IMR-90 (cell line): ENCODE measurements at regions not wholly inside any gene's neighbourhood (a gene's known extent, or its start where the extent isn't known, plus 50 kb on each side); places are given as distances from the start of the nearest gene placed in this dataset.

Source experiments
- ATAC-seq: fragments of 200-7000 bp; cut with Tn5 transposase; 2 replicates; pipeline ENCODE4 v1.9.1; 2020; ENCODE audit warnings: low read depth, mild to moderate bottlenecking, moderate library complexity
- BruUV-seq: library from RNA; stranded (reverse); fragments of 400-500 nt; replicated peaks from 2 replicates; lab custom pipeline; 2021; lab: Mats Ljungman, UMichigan
- CTCF ChIA-PET: fragments of 300-600 bp; formaldehyde crosslinking; extraction: SDS; loops from one replicate; lab custom pipeline; 2021; ENCODE audit warnings: antibody characterized with exemption; lab: Yijun Ruan, JAX
- POLR2A ChIA-PET: fragments of 300-600 bp; sonication (Branson Sonifier 250); formaldehyde crosslinking; loops from one replicate; lab custom pipeline; 2022; ENCODE audit warnings: antibody characterized with exemption; ENCODE audit not compliant: unreplicated experiment; lab: Charles Lee
- DNase-seq: peaks from one replicate; pipeline ENCODE4 v3.0.0; 2013
- H2AFZ ChIP-seq: replicated peaks from 2 replicates; pipeline ENCODE3; 2013; ENCODE audit warnings: low read length, mild to moderate bottlenecking; ENCODE audit not compliant: poor library complexity
- H2AK5ac ChIP-seq: 2 replicates; pipeline ENCODE4 v1.6.1; 2013; ENCODE audit warnings: low read depth, low read length, inconsistent platforms
- H2AK9ac ChIP-seq: replicated peaks from 2 replicates; pipeline ENCODE3; 2013; ENCODE audit warnings: mild to moderate bottlenecking, low read depth, low read length, moderate library complexity; ENCODE audit not compliant: poor library complexity
- H2BK120ac ChIP-seq: 2 replicates; pipeline ENCODE4 v1.6.1; 2013; ENCODE audit warnings: low read depth, low read length, inconsistent platforms
- H2BK15ac ChIP-seq: 3 replicates; pipeline ENCODE4 v1.6.1; 2013; ENCODE audit warnings: low read depth, low read length, inconsistent platforms
- H2BK20ac ChIP-seq: 2 replicates; pipeline ENCODE4 v1.6.1; 2013; ENCODE audit warnings: low read depth, mild to moderate bottlenecking, inconsistent platforms, low read length, moderate library complexity
- H2BK5ac ChIP-seq: 2 replicates; pipeline ENCODE4 v1.6.1; 2013; ENCODE audit warnings: mild to moderate bottlenecking, low read depth, low read length, inconsistent platforms; ENCODE audit not compliant: poor library complexity, severe bottlenecking
- H3K14ac ChIP-seq: replicated peaks from 2 replicates; pipeline ENCODE4 v1.6.1; 2013; ENCODE audit warnings: low read depth, low read length, inconsistent platforms
- H3K18ac ChIP-seq: 2 replicates; pipeline ENCODE4 v1.6.1; 2013; ENCODE audit warnings: low read depth, low read length, control low read depth
- H3K23ac ChIP-seq: 2 replicates; pipeline ENCODE4 v1.6.1; 2013; ENCODE audit warnings: low read depth, low read length, inconsistent platforms
- H3K27ac ChIP-seq: 2 replicates; pipeline ENCODE4 v1.5.1; 2013; ENCODE audit warnings: mild to moderate bottlenecking, control low read depth, low read length; ENCODE audit not compliant: insufficient read depth
- H3K27me3 ChIP-seq: 2 replicates; pipeline ENCODE4 v1.6.1; 2013; ENCODE audit warnings: low read length; ENCODE audit not compliant: control insufficient read depth, insufficient read depth
- H3K36me3 ChIP-seq: 2 replicates; pipeline ENCODE4 v1.6.1; 2013; ENCODE audit warnings: low read length, mixed read lengths; ENCODE audit not compliant: control insufficient read depth, insufficient read depth
- H3K4ac ChIP-seq: 2 replicates; pipeline ENCODE4 v1.6.1; 2013; ENCODE audit warnings: low read depth, low read length, inconsistent platforms
- H3K4me1 ChIP-seq: 2 replicates; pipeline ENCODE4 v1.6.1; 2013; ENCODE audit warnings: low read length, mixed read lengths; ENCODE audit not compliant: control insufficient read depth, insufficient read depth
- H3K4me2 ChIP-seq: 2 replicates; pipeline ENCODE4 v1.6.1; 2013; ENCODE audit warnings: low read depth, mild to moderate bottlenecking, control low read depth, low read length, moderate library complexity
- H3K4me3 ChIP-seq: 2 replicates; pipeline ENCODE4 v1.5.1; 2013; ENCODE audit warnings: low read depth, mild to moderate bottlenecking, control low read depth, low read length, moderate library complexity; ENCODE audit not compliant: insufficient read depth
- H3K56ac ChIP-seq: 2 replicates; pipeline ENCODE4 v1.6.1; 2013; ENCODE audit warnings: low read length, inconsistent platforms; ENCODE audit not compliant: insufficient read depth; ENCODE audit errors: extremely low read depth
- H3K79me1 ChIP-seq, 2 experiments: 2 replicates each; pipeline ENCODE4 v1.6.1; 2013; ENCODE audit warnings: low read length in 2 of 2, inconsistent platforms in 1 of 2, low read depth in 1 of 2
- H3K9ac ChIP-seq: 2 replicates; pipeline ENCODE4 v1.6.1; 2013; ENCODE audit warnings: low read depth, low read length, control low read depth
- H3K9me1 ChIP-seq: 2 replicates; pipeline ENCODE4 v1.6.1; 2013; ENCODE audit warnings: low read length, inconsistent platforms; ENCODE audit not compliant: insufficient read depth
- H3K9me3 ChIP-seq: 2 replicates; pipeline ENCODE4 v1.6.1; 2013; ENCODE audit warnings: low read length; ENCODE audit not compliant: control insufficient read depth, insufficient read depth
- H4K20me1 ChIP-seq: 2 replicates; pipeline ENCODE4 v1.6.1; 2013; ENCODE audit warnings: low read length, inconsistent platforms; ENCODE audit not compliant: insufficient read depth
- H4K5ac ChIP-seq: 2 replicates; pipeline ENCODE4 v1.6.1; 2013; ENCODE audit warnings: mild to moderate bottlenecking, low read depth, low read length, control low read depth
- H4K8ac ChIP-seq, 2 experiments: 2 replicates each; pipeline ENCODE4 v1.6.1; 2013; ENCODE audit warnings: low read depth in 2 of 2, low read length in 2 of 2, control low read depth in 1 of 2, inconsistent platforms in 1 of 2
- H4K91ac ChIP-seq: 2 replicates; pipeline ENCODE4 v1.6.1; 2013; ENCODE audit warnings: low read depth, low read length, inconsistent platforms; ENCODE audit not compliant: insufficient read depth
- BHLHE40 ChIP-seq: fragments of 150-350 bp; IDR thresholded peaks from 2 replicates; pipeline ENCODE4 v1.6.1; 2016; ENCODE audit warnings: mild to moderate bottlenecking, low read depth, low read length
- FOS ChIP-seq: fragments of 150-350 bp; IDR thresholded peaks from 2 replicates; pipeline ENCODE4 v1.6.1; 2016; ENCODE audit warnings: low read depth, low read length
- MAFK ChIP-seq: IDR thresholded peaks from 2 replicates; pipeline ENCODE4 v1.6.1; 2012; ENCODE audit warnings: low read depth, low read length, improper control_type of control experiment
- MAZ ChIP-seq: IDR thresholded peaks from 2 replicates; pipeline ENCODE4 v1.6.1; 2012; ENCODE audit warnings: low read depth, mild to moderate bottlenecking, low read length, improper control_type of control experiment, moderate library complexity, borderline replicate concordance
- MXI1 ChIP-seq: IDR thresholded peaks from 2 replicates; pipeline ENCODE4 v1.6.1; 2012; ENCODE audit warnings: low read depth, mild to moderate bottlenecking, low read length, moderate library complexity, borderline replicate concordance
- NFE2L2 ChIP-seq: fragments of 150-350 bp; IDR thresholded peaks from 2 replicates; pipeline ENCODE4 v1.6.1; 2016; ENCODE audit warnings: low read depth, mild to moderate bottlenecking, low read length
- POLR2A ChIP-seq: IDR thresholded peaks from 2 replicates; pipeline ENCODE4 v1.6.1; 2012; ENCODE audit warnings: mild to moderate bottlenecking, low read depth, low read length
- RAD21 ChIP-seq: IDR thresholded peaks from 2 replicates; pipeline ENCODE4 v1.6.1; 2012; ENCODE audit warnings: low read length, improper control_type of control experiment
- RCOR1 ChIP-seq: IDR thresholded peaks from 2 replicates; pipeline ENCODE4 v1.6.1; 2012; ENCODE audit warnings: mild to moderate bottlenecking, low read length, improper control_type of control experiment; ENCODE audit not compliant: insufficient replicate concordance
- RFX5 ChIP-seq: IDR thresholded peaks from 2 replicates; pipeline ENCODE4 v1.8.0; 2012; ENCODE audit warnings: low read depth, mild to moderate bottlenecking, low read length, moderate library complexity
- SMC3 ChIP-seq: fragments of 150-350 bp; IDR thresholded peaks from 2 replicates; pipeline ENCODE4 v1.6.1; 2016; ENCODE audit warnings: low read depth, mild to moderate bottlenecking, antibody characterized with exemption, low read length, moderate library complexity
- WGBS, 2 experiments: methylation state at CpG; one replicate each; pipeline versions ENCODE4 v1.1.5 to v1.1.7; 2013; ENCODE audit warnings: missing lambda C conversion rate in 2 of 2; ENCODE audit not compliant: insufficient read length in 1 of 2; ENCODE audit errors: extremely low coverage in 2 of 2; 5-methylcytosine and 5-hydroxymethylcytosine counted together
- dilution Hi-C: fragments of 300-500 bp; cut with HindIII; formaldehyde crosslinking; loops from one replicate; pipeline ENCODE4 v1.14.3; 2018; ENCODE audit warnings: low sequenced_read_pairs; ENCODE audit not compliant: unreplicated experiment
- in situ Hi-C: fragments of 300-500 bp; cut with MboI; formaldehyde crosslinking; loops from 3 replicates; pipeline ENCODE4 v1.14.3; 2019; ENCODE audit warnings: low sequenced_read_pairs, inconsistent platforms, mixed read lengths
- intact Hi-C: fragments of 100-400 bp; cut with micrococcal nuclease; formaldehyde crosslinking; loops from 2 replicates; pipeline ENCODE4 v1.10.0; 2022
- TF ChIP-seq, protein P1 (sequence below): conservative IDR thresholded peaks from 2 replicates; pipeline ENCODE4 v1.5.1; 2012; ENCODE audit warnings: mild to moderate bottlenecking, low read depth, low read length, improper control_type of control experiment

DNA sequence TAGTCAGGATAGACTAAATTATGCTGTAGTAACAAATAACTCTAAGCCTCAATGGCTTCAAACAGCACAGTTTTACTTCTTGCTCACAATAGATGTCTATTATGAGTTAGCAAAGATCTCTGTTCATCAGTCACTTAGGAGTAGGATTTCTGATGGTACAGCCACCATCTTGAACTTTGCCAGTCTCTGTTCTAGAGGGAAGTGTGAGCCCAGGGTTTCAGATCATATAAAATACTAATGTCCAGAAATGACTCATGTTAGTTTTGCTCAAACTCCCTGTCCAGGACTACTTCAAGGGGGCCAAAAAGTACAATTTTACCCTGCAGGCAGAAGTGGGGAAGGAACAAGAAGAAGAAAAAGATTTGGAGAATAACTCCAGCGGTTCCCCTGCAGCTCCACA is 77.1 kb upstream of the LSM6 start:
- ATAC-seq (no peak), DNase-seq (no peak)
- Histone ChIP-seq H2AK9ac (no peak overlapping the region), H2BK120ac (no peak overlapping the region), H3K4me1 (no peaks in the 10 kb centered on the region), H3K9ac (no peak overlapping the region), H3K4me2 (no peak overlapping the region), H3K9me3 (no peaks in the 10 kb centered on the region), H3K23ac (no peak overlapping the region), H2BK15ac (no peak overlapping the region), H3K18ac (no peak overlapping the region), H3K14ac (no peak overlapping the region), H4K5ac (no peak overlapping the region), H2AK5ac (no peak overlapping the region), H3K36me3 (no peaks in the 10 kb centered on the region), H3K4ac (no peak overlapping the region), H2BK20ac (no peak overlapping the region), H3K56ac (no peak overlapping the region), H3K79me1 (no peaks in the 10 kb centered on the region), H3K27me3 (peaks cover 6% of the 10 kb centered on the region), H2BK5ac (no peak overlapping the region), H3K4me3 (no peak overlapping the region), H4K91ac (no peak overlapping the region), H3K27ac (no peak overlapping the region), H4K20me1 (no peaks in the 10 kb centered on the region), H2AFZ (no peak overlapping the region), H4K8ac (no peak overlapping the region), H3K9me1 (no peaks in the 10 kb centered on the region)
- no TSS peak for BruUV-seq
- POLR2A ChIA-PET: no interaction called here
- WGBS, 2 experiments: no CpG with 5 or more reads among the region's 1 CpG
- TF ChIP-seq POLR2A (no peak), MAZ (no peak), BHLHE40 (no peak), FOS (no peak), MXI1 (no peak), SMC3 (no peak), RAD21 (no peak), NFE2L2 (no peak), RCOR1 (no peak), RFX5 (no peak), MAFK (no peak)
- TF ChIP-seq, protein P1, sequence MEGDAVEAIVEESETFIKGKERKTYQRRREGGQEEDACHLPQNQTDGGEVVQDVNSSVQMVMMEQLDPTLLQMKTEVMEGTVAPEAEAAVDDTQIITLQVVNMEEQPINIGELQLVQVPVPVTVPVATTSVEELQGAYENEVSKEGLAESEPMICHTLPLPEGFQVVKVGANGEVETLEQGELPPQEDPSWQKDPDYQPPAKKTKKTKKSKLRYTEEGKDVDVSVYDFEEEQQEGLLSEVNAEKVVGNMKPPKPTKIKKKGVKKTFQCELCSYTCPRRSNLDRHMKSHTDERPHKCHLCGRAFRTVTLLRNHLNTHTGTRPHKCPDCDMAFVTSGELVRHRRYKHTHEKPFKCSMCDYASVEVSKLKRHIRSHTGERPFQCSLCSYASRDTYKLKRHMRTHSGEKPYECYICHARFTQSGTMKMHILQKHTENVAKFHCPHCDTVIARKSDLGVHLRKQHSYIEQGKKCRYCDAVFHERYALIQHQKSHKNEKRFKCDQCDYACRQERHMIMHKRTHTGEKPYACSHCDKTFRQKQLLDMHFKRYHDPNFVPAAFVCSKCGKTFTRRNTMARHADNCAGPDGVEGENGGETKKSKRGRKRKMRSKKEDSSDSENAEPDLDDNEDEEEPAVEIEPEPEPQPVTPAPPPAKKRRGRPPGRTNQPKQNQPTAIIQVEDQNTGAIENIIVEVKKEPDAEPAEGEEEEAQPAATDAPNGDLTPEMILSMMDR: no peak
- CTCF ChIA-PET: no interaction called here
- in situ Hi-C loops: no loop called here
- dilution Hi-C loops: no loop called here
- intact Hi-C loops: no loop called here
